ENCODE measurements at regions not wholly inside any gene's neighbourhood (a gene's known extent, or its start where the extent isn't known, plus 50 kb on each side); places are given as distances from the start of the nearest gene placed in this dataset.

DNA sequence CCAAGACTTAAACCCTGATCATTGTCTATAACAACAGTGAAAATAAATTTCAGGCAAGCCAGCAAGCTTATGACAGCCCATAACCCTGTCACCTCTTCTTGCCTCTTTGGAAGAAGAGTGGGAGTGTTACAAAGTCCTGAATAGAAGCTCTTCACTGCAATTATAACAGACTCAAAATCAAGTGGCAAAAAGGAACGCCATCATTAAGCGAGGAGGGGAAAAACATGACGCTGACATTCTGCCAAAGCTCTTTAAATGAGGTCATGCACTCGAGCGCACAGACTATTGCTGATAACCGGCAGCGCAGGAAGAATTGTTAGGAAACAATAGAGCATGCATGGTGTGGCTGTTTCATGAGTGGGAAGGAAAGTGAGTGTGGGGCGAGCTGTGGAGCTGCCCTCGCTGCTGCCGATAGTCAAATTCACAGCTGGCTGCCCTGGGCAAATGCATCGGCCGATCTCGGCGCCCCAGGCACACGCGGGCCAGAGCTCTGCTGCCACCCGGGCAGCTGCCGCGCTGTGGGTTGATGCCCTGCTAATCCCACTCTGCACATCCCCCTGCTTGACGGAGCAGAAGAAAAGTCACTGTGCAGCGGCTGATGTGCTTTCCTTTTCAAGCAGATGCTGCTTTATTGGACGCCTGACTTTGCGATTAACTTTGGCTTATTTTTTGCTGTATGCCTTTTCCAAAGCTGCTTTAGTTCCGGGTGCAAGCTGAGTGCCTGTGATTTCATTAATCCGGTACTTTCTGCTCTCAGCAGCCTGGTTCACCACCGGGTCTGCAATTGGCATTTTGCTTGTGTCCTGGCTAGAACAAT lies 102.4 kb upstream of the ST6GALNAC5 start:
- DNase-seq = peak; percentile 70

DNA sequence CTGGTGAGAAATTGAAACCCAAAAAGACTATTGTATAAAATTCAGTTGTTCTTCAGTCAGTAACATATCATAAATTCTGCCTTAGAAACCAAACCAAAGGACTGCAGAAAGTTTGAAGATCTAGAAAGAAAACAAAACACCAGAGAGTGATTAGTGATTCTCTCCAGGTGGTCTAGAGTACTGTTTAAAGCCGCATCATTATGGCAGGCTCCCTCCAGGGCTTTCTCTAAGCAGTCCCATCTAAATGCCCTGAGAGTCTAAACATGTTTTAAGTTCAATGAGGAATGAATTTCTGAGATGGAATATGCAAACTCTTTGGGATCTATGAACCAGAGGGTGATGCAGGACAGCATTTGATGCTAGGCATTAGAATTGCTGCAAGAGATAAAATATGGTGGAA lies 100.9 kb upstream of the ST6GALNAC5 start:
- no peak for DNase-seq

DNA sequence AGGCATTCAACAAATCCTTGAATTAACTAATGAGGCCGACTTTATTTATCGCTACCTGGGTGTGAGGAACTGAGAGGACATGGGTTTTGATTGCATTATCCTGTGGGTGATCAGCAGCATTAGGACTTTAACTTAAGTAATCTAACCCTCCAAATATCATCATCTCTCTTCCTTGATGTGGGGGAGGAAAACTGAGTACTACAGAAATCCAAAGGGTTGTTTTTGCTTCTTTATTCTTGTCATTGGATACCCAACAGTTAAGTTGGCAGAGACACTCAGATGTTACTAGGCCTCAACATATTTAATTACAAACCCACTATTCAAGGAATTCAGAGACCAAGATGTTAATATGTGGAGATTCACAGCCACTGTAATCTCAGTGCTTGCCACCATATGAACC lies 97.4 kb upstream of the ST6GALNAC5 start:
- no peak for DNase-seq

DNA sequence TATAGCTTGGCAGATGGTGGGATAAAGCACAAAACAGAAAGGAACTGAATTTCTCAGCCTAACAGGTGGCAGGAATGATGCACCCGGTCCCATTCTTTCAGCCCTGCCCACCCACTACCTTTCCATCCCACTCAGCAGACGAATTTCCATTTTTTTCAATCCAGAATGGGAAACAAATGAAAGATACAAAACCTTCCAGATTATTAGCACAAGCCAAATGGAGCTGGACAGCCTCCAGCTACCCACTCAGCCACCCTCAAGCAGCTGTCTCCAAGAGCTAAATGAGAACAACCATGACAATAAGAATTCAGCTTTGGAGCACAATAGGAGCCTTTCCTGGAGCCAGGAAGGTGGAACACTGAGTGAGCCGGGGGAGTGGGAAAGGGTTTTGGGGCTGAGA lies 96.3 kb upstream of the ST6GALNAC5 start:
- no peak for DNase-seq

DNA sequence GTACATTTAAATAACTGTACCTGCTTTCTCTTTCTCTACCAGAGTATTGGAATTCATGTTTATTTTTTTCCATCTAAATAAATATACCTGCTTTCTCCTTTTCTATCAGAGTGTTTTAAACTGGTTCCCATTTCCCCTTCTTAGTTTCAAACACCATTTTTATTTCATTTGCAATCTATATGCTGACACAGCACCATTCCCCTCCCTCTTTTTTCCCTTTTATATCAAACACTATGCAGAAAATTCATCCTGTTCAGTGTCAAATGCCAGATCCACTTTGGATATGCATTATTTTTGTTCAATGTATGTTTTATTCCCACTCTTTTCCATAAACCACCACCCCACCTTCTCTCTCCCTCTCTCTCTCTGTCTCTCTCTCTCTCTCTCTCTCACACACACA lies 85.8 kb upstream of the ST6GALNAC5 start:
- DNase-seq = no peak

DNA sequence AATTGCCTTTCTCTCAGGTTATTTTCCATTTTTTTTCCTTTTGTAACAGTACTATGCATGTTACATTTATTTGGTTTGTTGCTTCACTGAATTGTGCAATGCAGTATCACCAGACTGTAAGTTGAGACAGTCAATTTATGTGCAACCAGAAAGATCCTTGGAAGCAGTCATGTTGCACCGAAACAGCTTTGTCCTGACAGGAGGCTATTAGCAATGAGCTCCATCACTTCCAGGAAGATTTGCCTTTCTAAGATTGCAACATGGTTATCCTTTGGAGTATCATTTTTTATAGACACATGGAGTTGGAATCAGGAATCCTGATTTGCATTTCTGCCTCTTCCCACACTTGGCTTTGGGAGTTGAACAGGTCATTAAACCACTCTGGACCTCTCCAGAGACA lies 84.5 kb upstream of the ST6GALNAC5 start:
- no peak for DNase-seq

DNA sequence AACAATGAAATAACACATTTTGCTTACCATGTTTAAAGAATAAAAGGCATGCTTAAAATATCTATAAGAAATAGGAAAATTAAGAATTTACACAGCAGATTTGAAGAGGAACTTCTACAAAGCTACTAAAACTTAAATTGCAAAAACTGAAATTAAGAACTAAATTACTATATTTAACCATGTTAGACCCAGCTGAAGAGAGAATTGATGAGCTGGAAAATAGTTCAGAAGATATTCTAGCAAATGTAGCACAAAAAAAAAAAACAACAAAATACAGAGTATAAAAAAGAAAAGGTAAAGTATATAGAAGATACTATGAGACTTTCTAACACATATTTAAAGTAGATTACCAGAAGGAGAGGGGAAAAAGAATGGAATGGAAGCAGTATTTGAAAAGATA lies 82.8 kb upstream of the ST6GALNAC5 start:
- no peak for DNase-seq

DNA sequence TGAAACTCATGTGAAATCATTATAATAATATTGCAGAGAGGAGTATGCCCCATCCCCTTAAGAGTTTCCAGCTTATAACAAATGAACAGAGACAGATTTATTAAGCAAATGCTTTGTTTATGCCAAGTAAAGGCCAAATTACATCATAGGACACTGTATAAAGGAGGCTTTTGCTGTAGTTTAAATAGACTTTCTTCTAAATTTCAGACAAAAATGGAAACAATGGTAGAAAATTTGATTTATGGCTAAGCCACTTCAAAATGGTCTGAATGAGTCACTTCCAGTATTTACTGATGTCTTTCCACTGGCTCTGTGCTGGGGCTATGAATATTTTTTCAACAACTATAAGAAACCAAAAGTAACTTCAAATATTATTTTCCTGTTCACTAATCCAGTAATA lies 81.1 kb upstream of the ST6GALNAC5 start:
- no peak for DNase-seq

DNA sequence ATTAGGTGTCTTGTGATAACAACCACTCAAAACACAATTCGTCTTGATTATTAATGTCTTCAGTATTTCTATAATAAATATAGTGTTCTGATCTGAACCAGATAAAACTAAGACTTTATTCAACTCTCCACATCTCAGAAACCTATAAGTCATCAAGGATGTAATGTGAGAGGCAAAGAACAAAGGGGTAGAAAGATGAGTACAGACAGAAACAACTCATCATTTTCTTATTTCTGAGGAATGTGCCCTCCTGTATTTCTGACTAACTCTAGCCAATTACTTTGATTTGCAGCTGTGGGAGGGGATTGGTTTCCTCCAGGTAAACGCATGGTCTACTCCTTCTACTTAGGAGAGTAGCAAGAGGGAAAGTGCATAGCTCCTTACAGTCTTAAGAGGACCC lies 73.7 kb upstream of the ST6GALNAC5 start:
- no peak for DNase-seq

DNA sequence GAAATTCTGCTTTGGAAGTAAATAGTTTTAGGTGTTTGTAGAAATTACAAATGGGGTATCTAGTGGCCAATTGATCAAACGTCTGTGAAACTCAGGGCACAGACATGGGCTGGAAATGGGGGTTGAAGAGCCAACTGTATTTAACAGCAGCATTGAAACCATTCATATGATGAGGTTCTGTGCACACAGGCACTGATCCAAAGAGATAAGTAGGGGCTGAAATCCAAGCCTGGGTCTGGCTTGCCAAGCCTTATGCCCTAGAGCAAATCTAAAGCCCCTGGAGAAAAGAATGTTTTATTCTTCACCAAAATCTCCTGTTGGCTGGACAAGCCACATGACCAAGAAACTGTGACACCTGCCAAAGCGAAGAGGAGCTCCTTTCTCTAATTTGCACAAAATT lies 67.6 kb upstream of the ST6GALNAC5 start:
- no peak for DNase-seq

DNA sequence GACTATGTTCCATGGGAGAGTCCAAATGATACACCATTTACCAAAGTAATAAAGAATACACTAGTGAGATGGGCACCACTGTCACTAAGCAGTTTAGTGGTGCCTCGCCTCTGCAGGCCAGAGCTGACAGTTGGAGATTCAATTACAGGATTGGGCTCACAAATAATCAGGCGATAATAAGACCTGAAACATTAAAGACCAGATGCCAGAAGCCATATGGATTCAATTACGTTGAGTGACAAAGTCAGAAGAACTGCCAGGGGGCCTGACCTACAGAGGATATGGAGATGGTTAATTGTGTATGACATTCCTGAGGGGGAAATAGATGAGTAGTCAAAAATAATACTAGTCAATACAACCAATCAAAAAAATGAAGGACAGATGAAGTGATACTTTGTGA lies 65.2 kb upstream of the ST6GALNAC5 start:
- no peak for DNase-seq

DNA sequence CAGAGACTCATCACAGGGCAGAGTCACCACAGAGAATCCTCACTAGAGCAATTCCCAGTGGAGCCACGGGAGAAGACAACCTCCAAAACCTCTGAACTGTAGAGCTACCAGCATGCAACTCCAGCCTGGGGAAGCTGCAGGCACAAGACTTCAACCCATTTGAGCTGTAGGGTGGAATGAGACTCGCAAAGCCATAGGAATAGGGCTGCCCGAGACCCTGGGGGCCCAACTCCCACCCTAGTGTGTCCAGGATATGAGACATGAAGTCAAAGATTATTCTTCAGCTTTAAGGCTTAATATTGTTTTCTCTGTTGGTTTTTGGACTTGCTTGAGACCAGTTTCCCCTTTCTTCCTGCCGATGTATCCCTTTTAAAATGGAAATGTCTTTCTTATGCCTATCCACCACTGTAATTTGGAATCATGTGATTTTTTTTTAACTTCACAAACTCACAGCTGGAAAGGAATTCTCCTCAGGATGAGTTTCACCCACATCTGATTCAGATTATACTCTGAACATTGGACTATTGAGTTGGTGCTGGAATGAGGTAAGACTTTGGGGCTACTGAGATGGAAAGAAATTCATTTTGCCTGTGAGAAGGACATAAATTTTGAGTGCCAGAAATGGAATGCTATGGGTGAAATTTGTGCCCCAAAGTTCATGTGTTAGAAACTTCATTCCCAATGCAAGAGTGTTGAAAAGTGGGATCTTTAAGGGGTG lies 59.6 kb upstream of the ST6GALNAC5 start:
- DNase-seq = no peak

All from NCI-H2227 treated with DMSO at 0.1 percent for 48 hours (cell line).